Hippocampal formation (tissue), 2 donors: ENCODE measurements at regions not wholly inside any gene's neighbourhood (a gene's known extent, or its start where the extent isn't known, plus 50 kb on each side); places are given as distances from the start of the nearest gene placed in this dataset.
"Not testable (repeated sequence)": the region's sequence is repeated elsewhere in the genome, so short reads cannot be mapped to it uniquely, and the experiment has no call there.

ENCODE experiments used
- DNase-seq, 2 donors: peaks; one replicate each; lab custom pipeline; 2025; lab: John Stamatoyannopoulos, UW

DNA sequence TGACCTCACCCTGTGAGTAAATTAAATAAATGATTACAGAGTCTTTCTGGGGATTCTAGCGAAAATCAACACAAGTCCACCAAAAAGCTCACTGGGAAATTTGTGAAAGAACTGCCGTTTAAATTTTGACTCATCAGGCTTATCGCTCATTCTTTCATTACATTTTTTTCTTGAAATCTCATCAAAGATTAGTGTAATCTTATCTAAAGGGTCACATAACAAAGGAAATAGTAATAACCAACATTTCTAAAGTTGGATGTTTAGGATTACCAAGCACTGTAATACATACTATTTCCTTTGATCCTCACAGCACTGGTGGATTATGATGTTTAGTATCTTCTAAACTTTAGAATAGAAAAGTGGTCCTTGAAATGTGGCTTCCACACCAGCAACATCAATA is 111.1 kb upstream of the CBLB start:
- no peak for DNase-seq

- DNase-seq: no peak
These were observed 113.4 kb upstream of the CBLB start for GRCh38 chr3:105982207-105982606.

DNA sequence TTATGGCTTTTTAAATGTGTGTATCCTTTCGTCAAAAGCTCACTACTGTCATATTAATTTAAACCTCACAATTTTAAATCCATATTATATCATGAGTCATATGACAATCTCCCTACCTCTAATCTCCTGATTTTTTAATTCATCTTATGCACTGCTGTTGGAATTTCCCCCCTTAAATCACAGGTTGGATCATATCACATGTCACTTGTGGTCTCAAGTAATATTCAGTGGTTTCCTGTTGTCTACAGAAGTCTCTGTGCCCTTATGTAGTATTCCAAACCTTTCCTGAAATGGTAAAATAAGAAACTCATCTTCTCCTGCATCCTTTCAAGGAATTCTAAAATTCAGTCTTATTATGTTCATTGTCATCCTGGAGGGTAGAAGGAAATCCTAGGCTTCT is 116.0 kb upstream of the CBLB start:
- no peak for DNase-seq

DNA sequence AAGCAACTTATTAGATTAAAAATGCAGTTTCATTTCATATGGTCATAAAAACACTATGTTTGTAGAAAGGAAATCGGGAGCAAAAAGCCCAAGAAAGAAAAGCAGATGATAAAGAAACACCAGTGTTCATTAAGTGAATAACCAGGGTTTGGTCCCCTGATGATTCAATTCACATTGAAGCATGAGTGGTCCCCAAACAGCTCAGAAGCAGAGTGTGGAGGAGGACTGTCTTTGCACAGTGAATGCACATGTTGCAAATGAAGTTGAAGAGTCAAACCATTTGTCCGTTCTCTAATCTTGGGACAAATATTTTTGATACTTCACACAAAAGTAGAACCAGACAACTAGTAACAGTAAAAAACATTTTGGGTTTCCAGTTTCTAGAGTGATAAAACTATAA is 117.5 kb upstream of the CBLB start:
- not testable (repeated sequence) for DNase-seq

- no peak for DNase-seq
These were observed 119.0 kb upstream of the CBLB start for GRCh38 chr3:105987809-105988208.

DNA sequence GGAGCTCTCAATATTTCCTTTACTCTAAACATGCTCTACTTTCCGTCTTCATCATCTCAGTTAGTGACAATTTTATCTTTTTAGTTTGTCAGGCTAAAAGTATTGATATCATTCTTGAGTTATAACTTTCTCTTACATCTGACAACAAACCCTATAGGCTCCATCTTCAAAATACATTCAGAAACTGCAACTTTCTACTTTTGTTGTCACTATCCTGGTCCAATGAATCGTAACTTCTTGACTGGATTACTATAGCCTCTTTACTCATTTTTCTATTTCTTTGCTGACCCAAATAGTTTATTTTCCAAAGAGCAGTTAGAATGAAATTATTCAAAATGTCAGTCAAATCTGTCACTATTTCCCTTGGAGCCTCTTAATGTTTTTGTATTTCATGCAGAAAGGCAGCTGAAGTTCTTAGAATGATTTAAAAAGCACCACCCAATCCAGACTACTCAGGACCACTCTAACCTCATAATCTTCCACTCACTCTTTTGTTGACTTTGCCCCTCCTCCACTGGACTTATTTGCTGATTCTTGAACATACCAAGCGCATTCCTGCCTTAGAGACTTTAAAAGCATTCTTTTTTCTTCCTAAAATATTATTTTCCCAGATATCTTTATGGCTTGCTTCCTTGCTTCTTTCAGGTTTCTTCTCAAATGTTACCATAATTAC is 119.9 kb upstream of the CBLB start:
- no peak for DNase-seq

- DNase-seq: no peak
These were observed 128.0 kb upstream of the CBLB start for GRCh38 chr3:105996781-105997180.

DNA sequence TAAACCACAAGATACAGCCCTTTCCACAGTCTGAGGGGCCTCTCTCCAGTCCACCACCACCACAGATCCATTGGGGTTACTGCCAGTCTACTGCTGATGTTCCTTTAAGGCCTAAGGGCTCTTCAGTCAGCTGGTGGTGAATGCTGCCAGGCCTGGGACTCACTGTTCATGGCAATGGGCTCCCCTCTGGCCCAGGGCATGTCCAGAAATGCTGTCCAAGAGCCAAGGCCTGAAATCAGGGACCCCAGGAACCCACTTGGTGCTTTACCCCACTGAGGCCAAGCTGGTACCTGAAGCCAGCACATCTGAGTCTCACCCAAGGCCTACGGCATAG is 128.6 kb upstream of the CBLB start:
- DNase-seq: no peak

DNA sequence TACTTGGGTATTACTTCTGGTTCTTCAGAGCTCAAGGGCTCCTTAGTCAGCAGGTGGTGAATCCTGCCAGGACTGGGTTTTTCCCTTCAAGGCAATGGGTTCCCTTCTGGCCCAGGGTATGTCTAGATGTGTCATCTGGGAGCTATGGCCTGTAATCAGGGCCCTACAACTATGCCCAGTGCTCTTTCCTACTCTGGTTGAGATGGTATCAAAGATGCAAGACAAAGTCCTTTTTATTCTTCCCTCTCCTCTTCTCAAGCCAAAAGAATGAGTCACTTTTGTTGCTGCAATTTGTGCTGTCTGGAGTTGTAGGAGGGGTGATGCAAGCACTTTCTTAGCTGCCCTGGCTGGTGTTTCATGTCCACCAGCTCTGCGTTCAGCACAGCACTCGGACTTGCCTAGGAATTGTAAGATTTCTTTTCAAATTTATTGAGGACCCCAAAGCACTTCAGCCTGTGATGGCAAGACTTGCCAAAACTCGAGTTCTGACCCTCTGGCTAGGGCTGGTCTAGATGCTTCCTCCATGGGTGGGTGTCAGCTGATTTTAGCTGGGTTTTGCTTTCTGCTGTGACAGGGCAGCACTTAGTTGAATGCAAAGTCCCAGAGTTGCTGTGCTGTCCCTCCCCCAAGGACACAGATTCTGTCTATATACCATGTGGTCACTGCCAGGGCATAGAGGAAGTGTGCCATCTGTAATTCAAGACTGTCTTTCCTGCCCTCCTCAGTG is 129.2 kb upstream of the CBLB start:
- DNase-seq: no peak

DNA sequence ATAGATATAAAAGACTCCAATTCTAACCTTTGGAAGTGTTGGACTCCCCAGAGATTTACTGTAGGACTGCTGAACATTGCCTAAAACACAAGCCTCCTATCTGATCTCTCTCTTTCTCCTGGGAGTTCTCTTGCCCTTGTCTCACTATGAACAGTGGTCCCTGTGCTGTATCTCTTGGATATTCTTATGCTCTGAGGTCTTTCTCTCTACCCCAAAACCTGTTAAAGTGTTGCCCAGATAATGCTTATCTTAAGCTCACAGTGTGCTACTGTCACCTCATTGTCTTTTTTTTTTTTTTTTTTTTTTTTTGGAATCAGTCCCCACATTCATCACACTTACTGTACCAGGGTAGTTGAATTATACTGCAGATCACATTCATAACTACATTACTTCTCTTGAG is 131.0 kb upstream of the CBLB start:
- no peak for DNase-seq

DNA sequence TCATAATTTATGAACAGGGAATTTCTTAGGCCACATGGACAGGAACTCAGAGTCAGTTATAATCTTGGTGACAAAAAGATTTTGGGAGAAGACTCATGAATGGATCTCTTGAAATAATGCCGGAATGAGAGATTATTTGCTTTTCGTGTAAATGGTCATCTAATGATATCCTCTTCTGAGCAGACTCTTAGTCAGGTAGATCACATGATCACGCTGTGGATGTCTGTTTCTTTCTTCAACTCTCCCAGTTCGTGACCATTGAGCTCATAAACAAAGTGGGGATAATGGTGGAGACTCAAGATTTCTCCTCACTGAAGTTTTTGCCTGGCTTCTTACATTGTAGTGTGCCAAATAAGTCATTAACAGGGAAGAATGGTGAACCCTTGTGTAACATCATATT is 133.1 kb upstream of the CBLB start:
- DNase-seq: no peak

DNA sequence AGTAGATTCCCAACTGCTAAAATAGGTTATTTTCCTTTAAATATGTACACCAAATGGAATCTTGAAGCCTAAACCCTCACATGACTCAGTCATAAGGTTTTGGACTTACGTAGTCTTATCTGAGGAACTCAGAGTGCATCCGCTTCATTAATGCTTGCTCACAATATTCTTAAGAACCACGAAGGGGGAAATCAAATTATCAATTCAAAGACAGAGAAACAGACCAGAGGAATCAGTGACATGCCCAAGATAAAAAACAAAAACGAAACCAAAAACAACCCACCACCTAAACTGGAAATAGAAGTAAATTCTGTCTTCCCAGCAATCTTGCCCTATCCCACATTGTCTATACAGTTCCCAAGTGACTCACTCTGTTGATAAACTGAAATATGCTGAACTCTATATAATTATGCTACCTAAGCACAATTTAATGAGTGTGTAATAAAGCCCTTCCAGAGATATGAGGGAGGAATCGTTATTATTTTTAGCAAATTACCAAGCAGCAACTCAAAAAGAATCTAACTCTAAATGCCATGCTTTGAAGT is 135.4 kb upstream of the CBLB start:
- no peak for DNase-seq

DNA sequence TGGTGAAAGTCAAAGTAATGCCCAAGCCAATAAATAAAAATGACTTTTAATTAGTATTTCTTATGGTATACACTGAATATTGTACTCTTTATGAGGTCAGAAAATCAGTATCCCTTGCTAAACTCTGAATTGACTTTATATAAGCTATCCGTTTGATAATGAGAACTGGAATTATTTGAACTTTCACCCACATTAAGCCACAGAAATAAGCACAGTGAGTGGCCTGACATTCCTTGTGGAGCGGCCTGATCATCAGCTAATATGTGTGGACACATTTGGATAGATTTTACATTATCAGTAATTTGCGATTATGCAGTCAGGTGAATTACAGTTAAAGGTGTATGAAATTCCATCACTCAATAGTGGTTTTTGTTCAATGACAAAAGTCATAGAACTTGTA is 136.0 kb upstream of the CBLB start:
- no peak for DNase-seq

GRCh38 chr3:106006001-106006400 is 137.2 kb upstream of the CBLB start:
- no peak for DNase-seq

DNA sequence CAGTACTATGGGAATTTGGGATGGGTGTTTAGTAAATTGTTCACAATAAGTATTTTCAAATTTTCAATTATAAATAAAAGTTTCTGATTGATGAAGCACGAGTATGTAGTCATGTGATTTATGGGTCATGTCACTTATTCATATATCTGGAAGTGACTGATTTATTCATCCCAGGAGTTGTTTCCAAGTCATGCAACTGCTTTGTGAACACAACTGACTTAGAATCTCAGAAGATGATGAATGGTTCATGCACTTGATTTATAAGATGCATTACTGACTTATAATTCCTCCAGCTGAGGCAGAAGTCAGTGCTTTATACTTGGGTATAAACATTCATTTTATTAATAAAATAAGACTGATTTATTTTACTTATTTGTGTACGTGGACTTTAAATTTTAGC is 137.8 kb upstream of the CBLB start:
- DNase-seq: no peak

GRCh38 chr3:106007512-106007911 is 138.7 kb upstream of the CBLB start:
- DNase-seq: no peak

DNA sequence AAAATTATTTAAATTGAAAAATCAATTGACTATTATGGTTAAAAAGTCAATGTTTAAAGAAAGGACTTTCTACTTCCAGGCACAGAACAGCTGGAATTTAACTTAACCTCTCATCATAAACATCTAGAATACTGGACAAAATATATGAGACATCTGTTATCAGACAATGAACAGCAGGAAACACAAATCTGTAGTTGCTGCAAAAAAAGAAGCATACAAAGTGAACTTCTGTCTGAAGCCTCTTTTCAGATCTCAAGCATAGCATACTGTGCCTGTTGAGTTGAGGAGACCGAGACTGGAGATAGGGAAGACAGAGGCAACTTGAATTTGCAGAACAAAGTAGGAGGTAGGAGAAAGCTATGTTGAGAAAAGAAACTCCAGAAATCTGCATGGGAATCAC is 140.0 kb upstream of the CBLB start:
- no peak for DNase-seq

GRCh38 chr3:106010829-106011228 is 142.0 kb upstream of the CBLB start:
- DNase-seq: no peak

GRCh38 chr3:106013971-106014370 is 145.2 kb upstream of the CBLB start:
- no peak for DNase-seq

DNA sequence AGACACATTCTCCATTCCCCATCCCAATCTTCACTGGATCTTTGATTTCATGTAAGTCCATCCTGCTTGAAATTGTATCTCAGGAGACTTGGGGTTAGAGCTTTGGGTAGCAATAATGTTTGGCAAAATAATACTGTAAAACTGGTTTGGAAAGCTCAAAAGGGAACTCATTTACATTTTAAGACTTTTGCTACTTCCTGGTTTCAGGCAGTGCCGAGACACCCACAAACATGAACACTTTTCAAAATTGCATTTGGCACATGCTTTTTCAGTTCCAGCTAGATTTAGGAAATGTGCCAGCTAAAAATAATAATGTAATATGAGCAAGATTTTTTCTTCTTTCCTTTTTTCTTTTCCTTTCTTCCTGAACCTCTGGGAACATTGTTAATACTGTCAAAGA is 145.7 kb upstream of the CBLB start:
- DNase-seq: no peak

GRCh38 chr3:106014971-106015370 is 146.2 kb upstream of the CBLB start:
- no peak for DNase-seq

- no peak for DNase-seq
These were observed 149.3 kb upstream of the CBLB start for GRCh38 chr3:106018102-106018501.

DNA sequence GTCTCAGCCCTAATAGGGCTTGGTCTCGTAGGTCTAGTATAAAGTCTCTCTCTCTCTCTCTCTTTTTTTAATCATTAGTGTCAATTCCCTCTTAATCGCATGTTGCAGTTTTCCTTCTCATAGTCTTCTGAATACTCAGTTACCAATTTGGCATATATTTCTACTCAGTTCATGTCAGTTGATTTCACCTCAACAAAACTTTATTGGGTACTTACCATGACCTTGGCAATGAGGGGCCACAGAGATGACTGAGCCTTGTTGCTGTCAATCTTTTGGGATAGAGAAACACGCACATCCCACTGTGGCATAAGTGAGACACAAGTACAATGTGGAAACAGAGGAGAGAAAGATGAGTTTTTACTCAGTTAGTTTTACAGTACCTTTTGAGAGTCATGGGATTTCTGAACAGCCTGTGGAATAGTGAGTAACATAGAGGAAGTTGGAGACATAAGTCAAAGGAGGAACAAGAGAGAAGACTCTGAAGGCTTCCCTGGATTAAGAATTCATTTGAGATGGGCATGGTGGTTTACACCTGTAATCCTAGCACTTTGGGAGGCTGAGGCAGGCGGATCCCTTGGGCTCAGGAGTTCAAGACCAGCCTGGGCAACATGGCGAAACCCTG is 150.2 kb upstream of the CBLB start:
- DNase-seq: no peak
